ENCODE measurements at regions not wholly inside any gene's neighbourhood (a gene's known extent, or its start where the extent isn't known, plus 50 kb on each side); places are given as distances from the start of the nearest gene placed in this dataset.

DNA sequence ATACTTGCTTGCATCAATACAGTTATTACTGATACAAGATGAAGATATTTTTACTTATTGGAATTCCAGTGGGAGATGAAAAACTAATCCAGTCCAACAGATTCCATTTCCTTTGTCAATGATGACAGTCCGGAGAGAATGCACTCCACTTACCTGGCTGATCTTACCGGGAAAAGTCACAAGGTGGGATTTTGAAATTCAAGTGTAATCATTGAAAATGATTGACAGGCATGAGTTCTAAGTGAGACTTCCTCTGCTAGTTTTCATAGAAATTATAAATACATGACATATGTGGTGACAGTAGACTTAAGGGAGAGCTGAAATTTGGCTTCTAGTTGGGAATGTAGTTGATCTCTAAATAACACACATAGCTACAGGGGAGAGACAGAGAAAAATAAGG, 859.9 kb downstream of the FAT4 start:
- H3K9me3 ChIP-seq = no peaks in the 10 kb centered on the region
- TF ChIP-seq POLR2A (IDR thresholded peaks at IDR 0.05) (no peak), POLR2AphosphoS5 (IDR thresholded peaks at IDR 0.05; ENCODE audit: insufficient read depth in 1 of 2, low read depth in 1 of 2) (no peak)
- TF ChIP-seq, protein P1, sequence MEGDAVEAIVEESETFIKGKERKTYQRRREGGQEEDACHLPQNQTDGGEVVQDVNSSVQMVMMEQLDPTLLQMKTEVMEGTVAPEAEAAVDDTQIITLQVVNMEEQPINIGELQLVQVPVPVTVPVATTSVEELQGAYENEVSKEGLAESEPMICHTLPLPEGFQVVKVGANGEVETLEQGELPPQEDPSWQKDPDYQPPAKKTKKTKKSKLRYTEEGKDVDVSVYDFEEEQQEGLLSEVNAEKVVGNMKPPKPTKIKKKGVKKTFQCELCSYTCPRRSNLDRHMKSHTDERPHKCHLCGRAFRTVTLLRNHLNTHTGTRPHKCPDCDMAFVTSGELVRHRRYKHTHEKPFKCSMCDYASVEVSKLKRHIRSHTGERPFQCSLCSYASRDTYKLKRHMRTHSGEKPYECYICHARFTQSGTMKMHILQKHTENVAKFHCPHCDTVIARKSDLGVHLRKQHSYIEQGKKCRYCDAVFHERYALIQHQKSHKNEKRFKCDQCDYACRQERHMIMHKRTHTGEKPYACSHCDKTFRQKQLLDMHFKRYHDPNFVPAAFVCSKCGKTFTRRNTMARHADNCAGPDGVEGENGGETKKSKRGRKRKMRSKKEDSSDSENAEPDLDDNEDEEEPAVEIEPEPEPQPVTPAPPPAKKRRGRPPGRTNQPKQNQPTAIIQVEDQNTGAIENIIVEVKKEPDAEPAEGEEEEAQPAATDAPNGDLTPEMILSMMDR (IDR thresholded peaks at IDR 0.05) = no peak
- DNase-seq (ENCODE audit: extremely low spot score in 2 of 2) = no peak
- H3K27ac ChIP-seq = no peak overlapping the region
- intact Hi-C loops (cut with DNase I) = no loop called here
- no peak overlapping the region for H3K4me3 ChIP-seq
- H3K36me3 ChIP-seq = no peaks in the 10 kb centered on the region
- no peaks in the 10 kb centered on the region for H3K4me1 ChIP-seq
- H3K27me3 ChIP-seq = no peaks in the 10 kb centered on the region

GRCh38 chr4:126180642-126181041, 865.9 kb downstream of the FAT4 start:
- no peak for TF ChIP-seq POLR2AphosphoS5 (IDR thresholded peaks at IDR 0.05; ENCODE audit: insufficient read depth in 1 of 2, low read depth in 1 of 2)
- TF ChIP-seq, protein P1 (IDR thresholded peaks at IDR 0.05) = no peak

GRCh38 chr4:126182336-126182735, 867.6 kb downstream of the FAT4 start:
- H3K4me1 ChIP-seq = no peaks in the 10 kb centered on the region
- intact Hi-C loops (cut with DNase I) = no loop called here
- no peaks in the 10 kb centered on the region for H3K36me3 ChIP-seq
- H3K9me3 ChIP-seq = no peaks in the 10 kb centered on the region
- H3K4me3 ChIP-seq = no peak overlapping the region
- TF ChIP-seq POLR2A (IDR thresholded peaks at IDR 0.05) (no peak), POLR2AphosphoS5 (IDR thresholded peaks at IDR 0.05; ENCODE audit: insufficient read depth in 1 of 2, low read depth in 1 of 2) (no peak)
- TF ChIP-seq, protein P1 (IDR thresholded peaks at IDR 0.05) = no peak
- DNase-seq (ENCODE audit: extremely low spot score in 2 of 2) = no peak
- H3K27me3 ChIP-seq = no peaks in the 10 kb centered on the region
- H3K27ac ChIP-seq = no peak overlapping the region

More at GRCh38 chr4:126180642-126181041, 865.9 kb downstream of the FAT4 start:
- H3K4me1 ChIP-seq = no peaks in the 10 kb centered on the region
- H3K9me3 ChIP-seq = no peaks in the 10 kb centered on the region
- H3K27ac ChIP-seq = no peak overlapping the region
- H3K27me3 ChIP-seq = no peaks in the 10 kb centered on the region
- no peaks in the 10 kb centered on the region for H3K36me3 ChIP-seq
- DNase-seq (ENCODE audit: extremely low spot score in 2 of 2) = no peak
- H3K4me3 ChIP-seq = no peak overlapping the region
- intact Hi-C loops (cut with DNase I) = no loop called here

DNA sequence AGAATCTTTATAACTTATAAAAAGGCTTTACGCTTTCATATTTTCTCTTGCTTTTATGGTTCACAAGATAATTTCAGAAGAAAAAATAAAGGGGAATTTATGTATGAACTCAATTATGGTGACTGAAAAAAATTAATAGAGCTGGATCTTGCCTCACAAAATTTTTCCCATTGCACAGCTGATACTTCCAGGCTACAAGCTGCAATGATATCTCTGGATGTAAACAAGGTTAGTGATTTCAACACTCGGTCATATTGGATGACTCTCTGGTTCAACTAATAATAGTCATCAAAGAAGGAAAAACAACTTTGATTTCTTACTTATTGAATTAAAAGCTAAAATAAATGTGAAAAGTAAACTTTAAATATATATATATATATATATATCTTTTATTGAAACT, 868.0 kb downstream of the FAT4 start:
- no peaks in the 10 kb centered on the region for H3K4me1 ChIP-seq
- no peaks in the 10 kb centered on the region for H3K36me3 ChIP-seq
- H3K4me3 ChIP-seq = no peak overlapping the region
- TF ChIP-seq POLR2A (IDR thresholded peaks at IDR 0.05) = no peak
- H3K27ac ChIP-seq = no peak overlapping the region
- H3K27me3 ChIP-seq = no peaks in the 10 kb centered on the region
- H3K9me3 ChIP-seq = no peaks in the 10 kb centered on the region
- intact Hi-C loops (cut with DNase I) = no loop called here
- no peak for DNase-seq (ENCODE audit: extremely low spot score in 2 of 2)

DNA sequence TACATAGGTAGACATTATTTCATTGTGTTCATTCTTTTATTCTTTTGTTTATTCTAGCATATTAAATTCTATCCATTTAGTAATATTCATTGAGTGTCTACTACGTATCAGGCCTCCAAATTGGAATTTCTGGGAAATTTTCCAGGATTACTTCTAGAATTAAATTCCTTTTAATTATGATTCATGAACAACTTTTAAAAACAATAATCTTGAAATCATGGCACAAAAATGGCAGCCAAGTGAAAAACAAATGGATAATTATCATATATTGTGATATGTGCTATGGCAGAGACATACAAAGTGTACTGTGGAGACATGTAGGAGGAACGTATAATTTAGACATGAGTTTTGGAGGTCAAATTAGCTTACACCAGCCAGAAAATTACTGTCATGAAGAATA, 868.5 kb downstream of the FAT4 start:
- no peak for TF ChIP-seq POLR2AphosphoS5 (IDR thresholded peaks at IDR 0.05; ENCODE audit: insufficient read depth in 1 of 2, low read depth in 1 of 2)

GRCh38 chr4:126191536-126191935, 876.8 kb downstream of the FAT4 start:
- H3K27ac ChIP-seq = no peak overlapping the region
- DNase-seq (ENCODE audit: extremely low spot score in 2 of 2) = no peak
- H3K27me3 ChIP-seq = no peaks in the 10 kb centered on the region
- no peaks in the 10 kb centered on the region for H3K36me3 ChIP-seq
- no peak overlapping the region for H3K4me3 ChIP-seq
- H3K4me1 ChIP-seq = no peaks in the 10 kb centered on the region
- TF ChIP-seq POLR2A (IDR thresholded peaks at IDR 0.05) = no peak
- TF ChIP-seq POLR2AphosphoS5 (IDR thresholded peaks at IDR 0.05; ENCODE audit: insufficient read depth in 1 of 2, low read depth in 1 of 2) = no peak
- TF ChIP-seq, protein P1 (IDR thresholded peaks at IDR 0.05) = no peak
- H3K9me3 ChIP-seq = no peaks in the 10 kb centered on the region
- intact Hi-C loops (cut with DNase I) = no loop called here

More for the DNA sequence above, 868.5 kb downstream of the FAT4 start:
- H3K36me3 ChIP-seq = no peaks in the 10 kb centered on the region
- DNase-seq (ENCODE audit: extremely low spot score in 2 of 2) = no peak
- intact Hi-C loops (cut with DNase I) = no loop called here
- no peaks in the 10 kb centered on the region for H3K9me3 ChIP-seq
- H3K27me3 ChIP-seq = no peaks in the 10 kb centered on the region
- no peak overlapping the region for H3K27ac ChIP-seq
- H3K4me1 ChIP-seq = no peaks in the 10 kb centered on the region
- H3K4me3 ChIP-seq = no peak overlapping the region
